Esophagus mucosa (tissue), 1 donor: ENCODE measurements at regions not wholly inside any gene's neighbourhood (a gene's known extent, or its start where the extent isn't known, plus 50 kb on each side); places are given as distances from the start of the nearest gene placed in this dataset.

ENCODE experiments used
- ATAC-seq: fragments of 200-7000 bp; cut with Tn5 transposase; one replicate; pipeline ENCODE4 v1.9.1; 2020
- donor health status: DM: yes; HTN: yes; CAD: no.

DNA sequence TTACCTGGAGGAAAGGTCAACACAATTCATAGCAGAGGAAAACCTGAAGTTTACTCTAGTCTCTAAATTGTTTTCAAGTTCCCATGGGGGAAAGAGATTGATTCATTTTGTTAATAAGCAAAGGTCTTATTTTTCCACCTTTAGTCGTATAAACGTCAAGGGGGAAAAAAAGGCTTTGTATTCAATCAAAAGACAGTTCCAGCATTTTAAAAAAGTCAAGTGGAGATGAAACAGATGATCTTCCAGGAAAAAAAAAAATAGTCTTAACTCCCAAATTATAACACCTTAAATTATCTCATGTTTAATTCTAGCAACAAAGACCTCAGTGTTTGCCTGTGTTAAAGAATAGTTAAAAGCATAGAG lies 140.5 kb downstream of the TOMM20 start:
- no peak for ATAC-seq

DNA sequence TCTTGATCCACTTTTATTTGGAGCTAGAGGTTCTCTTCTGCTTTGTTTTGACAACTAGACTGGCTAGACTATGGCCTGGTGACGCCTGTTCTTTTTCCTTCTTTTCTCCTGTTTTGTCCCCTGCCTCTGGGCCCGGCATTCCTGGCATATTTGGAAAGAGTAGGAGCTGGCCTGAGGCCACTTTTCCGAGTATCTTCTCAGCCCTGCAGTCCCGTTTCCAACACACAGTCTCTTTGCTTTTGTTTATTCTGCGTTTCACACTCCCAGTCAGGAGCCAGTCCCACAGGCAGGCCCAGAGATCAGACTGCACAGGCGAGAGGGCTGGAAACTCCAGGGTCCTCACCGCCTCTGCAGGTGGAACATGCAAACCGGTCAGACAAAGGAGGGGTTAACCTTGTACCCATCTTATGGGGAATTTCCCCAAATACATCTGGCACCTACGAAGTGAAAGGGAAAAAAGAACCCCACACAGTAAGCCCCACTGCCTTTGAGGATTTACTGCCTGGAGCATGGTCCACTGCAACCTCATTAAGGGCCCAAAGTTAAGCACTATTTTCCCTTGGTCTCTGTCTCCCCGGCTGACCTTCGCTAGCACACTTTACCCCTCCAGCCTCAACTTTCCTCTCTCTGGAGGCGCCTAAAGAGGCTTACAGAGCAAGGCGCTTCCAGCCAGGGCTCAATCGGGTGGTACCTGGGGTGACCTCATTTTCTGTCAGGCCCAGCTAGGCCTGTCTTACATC lies 141.1 kb downstream of the TOMM20 start:
- ATAC-seq, result peak; percentile 45

DNA sequence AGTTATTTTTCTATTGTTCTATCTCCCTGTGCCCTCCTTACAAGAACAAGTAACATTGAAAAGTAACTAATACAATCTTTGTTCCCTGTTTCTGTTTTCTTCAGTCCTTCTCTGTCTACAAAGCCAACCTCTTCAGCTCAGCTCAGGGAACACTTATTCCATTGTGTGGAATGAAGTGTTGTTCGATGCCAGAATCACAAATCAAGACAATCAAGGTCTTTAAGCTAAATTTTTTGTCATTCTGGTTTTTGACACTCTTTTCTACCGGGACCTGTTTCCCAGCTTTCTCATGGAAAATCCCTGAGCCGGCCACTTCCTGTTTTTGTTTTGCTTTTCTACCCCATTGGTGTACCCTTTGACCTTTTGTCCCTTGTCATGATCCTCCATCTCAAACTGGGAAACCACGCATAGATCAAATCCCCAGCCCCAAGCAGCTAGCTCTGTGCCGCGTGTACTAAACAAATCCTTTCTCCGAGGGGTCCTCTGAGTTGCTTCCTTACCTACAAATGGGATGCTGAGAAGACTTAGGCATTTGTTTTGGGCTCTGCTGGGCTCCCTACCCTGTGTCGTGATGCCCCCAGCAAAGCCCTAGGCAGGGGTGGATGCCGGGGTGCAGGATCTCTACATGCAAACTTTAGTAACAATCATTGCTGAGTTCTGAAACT lies 141.8 kb downstream of the TOMM20 start:
- ATAC-seq, result no peak

DNA sequence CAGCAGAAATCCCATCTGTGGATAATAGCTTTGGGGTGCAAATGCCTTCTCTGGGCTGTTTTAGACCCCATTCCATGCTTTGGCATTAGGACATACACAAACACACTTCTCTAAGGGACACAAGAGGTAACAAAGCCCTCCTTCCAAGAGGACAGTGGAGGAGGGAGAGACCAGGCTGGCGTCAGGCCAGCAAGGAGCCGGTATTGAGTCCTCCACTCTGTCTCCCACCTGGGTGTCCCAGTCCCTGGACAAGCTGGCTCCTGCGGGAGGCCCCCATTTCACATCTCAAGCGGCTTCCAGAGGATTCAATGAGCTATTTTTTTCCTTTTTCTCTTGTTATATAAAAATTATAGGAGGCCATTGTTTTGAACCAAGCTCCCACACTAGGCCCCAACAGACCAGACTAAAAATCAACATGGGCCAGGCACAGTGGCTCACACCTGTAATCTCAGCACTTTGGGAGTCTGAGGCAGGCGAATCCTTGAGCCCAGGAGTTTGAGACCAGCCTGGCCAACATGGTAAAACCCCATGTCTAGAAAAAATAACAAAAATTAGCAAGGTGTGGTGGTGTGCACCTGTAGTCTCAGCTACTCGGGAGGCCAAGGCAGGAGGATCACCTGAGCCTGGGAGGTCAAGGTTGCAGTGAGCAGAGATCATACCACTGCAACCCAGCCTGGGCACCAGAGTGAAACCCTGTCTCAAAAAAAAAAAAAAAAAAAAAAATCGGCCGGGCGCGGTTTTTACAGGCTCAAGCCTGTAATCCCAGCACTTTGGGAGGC lies 142.9 kb downstream of the TOMM20 start:
- ATAC-seq, result no peak

DNA sequence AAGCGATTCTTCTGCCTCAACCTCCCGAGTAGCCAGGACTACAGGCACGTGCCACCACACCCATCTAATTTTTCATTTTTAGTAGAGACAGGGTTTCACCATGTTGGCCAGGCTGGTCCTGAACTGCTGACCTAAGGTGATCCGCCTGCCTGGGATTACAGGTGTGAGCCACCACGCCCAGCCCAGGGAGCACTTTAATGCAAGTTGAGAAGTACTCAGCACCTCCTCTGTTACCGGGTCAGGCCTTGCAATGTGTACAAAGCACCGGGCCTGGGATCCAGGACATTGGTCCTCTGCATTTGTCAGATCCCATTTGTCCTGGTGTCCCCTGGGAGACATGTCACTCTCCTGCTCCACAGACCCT lies 143.6 kb downstream of the TOMM20 start:
- ATAC-seq, result no peak

DNA sequence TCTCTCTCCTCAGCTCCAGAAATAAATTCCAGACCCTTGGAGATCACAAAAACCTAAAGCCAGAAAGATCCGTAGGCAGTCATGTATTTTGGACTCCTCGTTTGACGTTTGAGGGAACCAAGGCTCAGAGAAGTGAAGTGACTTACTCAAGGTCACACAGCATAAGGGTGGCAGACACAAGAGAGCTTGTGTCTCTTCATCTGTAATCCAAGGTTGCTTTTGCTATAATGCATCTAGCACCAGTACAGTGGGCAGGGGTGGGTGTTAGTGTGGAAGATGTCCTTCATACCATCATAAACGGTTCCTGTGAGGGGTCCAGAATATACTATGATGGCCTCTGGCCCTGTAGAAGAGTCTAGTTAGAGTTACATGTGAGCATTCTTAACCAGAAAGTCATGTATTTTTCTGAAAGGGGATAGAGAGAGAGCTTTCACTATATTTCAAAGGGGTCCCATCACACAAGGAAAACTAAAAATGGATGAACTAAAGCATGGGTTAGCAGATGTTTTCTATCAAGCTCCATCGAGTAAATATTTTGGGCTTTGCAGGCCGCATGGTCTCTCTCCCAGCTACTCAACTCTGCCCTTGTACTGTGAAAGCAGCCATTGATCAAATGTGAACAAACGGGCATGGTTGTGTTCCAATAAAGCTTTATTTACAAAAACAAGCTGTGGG lies 144.9 kb downstream of the TOMM20 start:
- ATAC-seq, result no peak

DNA sequence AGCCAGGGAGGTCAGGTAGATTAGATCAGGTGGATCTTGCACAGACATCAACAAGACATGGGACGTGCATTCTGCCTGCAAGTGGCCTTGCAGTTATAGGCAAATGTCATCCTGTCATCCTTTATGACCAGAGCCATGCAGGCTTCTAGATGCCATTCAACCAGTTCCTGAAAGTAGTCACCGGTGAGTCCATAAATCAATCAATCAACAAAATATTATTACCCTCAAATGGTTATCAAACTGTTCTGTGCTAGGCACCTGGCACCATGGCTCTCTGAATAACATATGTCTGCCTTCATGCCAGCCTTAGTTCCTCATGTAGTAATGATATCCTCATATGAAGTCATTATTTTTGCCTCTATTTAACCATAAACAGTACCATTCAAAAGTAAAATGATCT lies 146.9 kb downstream of the TOMM20 start:
- no peak for ATAC-seq

DNA sequence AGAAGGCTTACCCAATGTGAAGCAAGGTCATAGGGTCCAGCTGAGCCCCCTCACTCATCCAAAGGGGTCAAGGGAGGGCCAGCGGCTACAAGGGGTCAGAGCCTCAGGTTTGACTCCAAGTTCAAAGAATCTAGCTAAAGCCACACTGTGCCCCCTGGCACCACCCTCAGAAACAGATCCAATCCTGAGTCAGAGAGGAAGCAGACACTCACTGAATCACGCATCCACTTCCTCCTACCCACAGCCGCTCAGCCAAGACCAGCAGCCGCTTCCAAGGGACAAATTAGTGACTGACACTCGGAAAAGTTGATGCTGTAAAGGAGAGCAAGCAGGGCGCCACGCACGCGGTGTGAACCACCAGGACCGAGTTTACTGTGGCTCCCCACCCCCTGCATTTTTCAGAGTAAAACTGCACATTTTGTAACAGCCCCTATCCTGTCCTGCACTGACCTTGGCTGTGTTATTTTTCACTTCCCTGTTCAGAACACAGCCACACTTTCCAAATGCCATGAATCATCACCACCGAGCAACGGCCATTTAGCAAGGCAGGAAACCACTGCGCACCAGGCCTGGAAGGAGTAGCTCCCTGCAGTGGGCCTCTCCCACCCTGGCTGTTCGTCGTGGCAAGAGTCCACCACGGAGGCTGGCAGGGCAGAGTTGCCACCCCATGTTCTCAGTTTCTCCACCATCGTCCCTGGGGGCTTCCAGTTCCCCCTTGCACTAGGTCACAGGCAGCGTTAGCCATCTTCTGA lies 147.8 kb downstream of the TOMM20 start:
- peak; percentile 85 for ATAC-seq

DNA sequence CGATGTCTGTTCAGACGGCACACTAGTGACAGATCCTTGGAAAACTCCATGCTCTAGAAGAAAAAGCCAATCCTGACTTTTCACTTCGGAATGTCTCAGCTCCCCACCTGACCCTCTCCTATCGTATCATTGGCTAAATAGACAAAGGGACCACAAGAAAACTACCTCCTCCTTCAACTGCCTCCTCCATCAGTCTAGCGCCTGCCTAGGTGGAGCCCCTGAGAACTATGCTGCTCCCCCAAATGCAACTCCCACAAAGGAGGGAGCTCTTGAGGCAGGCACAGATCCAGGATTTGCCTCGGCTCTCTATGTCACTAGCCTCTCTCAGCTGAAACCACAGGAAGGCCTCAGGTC lies 148.4 kb downstream of the TOMM20 start:
- ATAC-seq, result no peak

DNA sequence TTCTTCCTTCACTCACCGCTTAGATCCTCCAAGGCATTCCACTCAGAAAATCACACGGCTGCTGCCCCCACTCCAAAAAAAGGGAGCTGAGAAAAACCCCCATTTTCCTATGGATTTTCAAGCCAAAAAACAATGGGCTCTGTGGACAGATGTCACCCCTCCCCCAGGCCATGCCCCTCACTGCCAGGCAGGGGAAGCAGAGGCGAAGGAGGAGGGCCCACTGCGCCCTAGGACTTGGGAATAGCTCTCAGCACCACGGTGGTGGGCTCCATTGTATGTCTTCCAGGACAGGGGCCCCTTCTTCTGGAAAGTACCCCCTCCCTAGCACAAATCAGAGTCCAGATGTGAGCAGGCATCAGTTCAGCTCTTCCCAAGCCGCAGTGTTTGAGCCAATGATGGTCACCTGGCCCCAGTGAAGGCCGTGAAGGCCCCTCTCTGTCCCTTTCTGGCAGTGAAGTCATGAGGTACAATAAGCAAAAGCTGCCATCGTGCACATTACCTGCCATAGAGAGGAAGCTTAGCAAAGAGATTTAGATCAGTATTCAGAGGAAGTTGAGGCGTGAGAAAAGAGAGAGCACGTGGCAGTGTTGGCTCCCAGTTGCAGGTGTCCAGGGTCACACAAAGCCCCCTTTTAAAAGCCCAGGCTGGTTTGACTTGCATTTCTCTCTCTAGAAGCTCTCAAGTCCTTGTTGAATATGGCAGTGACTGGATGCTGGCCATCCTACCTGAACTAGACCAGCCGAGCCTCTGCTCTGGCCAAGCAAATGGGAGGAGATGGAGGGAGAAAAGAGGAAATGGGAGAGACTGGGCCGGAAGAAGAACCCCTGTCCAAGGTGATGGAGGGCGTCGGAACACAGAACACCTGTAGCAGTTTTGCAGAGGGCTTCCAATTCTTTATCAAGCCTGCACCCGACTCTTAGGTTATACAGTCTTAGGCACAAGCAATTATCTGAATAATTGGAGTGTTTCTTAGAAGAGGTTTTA lies 149.0 kb downstream of the TOMM20 start:
- ATAC-seq, result no peak

DNA sequence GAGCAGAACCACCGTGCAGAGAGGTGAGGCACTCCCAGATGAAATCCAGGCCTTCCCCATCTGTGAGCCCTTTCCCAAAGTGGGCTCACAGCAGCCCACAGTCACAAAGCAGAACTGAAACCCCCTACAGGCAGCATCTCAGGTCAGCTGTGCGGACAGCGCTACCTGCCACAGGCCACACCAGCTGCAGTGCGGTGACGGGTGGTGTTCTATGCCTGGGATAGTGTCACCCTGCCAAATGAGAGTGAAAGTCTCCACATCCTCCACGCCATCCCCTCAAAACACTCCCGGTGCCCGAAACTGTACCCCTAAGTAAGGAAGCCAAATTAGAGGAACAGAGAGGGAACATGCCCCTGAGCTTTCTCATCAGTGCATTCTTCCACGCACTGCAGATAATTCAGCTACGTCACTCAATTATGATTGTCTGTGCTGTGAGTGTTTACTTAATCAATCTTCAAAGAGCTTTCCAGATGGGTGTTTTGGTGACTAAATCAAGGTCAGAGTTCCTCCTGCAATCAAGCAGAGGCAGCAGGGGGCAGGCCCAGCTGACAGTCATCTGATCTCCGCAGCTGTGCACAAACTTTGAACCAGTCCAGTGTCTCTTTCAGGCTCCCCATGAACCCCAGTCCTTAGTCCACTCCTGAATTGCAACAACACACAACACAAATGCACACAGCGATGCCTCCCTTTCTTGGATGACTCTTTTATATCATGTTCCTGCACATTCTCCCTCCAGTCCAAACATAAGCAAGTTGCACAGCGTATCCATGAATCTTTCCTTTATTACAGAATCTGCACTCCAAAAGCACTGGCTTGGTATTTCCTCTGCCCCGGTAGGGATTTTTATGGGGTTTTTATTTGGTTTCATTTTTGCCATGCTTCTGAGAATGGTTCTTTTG lies 150.0 kb downstream of the TOMM20 start:
- ATAC-seq, result peak; percentile 38

DNA sequence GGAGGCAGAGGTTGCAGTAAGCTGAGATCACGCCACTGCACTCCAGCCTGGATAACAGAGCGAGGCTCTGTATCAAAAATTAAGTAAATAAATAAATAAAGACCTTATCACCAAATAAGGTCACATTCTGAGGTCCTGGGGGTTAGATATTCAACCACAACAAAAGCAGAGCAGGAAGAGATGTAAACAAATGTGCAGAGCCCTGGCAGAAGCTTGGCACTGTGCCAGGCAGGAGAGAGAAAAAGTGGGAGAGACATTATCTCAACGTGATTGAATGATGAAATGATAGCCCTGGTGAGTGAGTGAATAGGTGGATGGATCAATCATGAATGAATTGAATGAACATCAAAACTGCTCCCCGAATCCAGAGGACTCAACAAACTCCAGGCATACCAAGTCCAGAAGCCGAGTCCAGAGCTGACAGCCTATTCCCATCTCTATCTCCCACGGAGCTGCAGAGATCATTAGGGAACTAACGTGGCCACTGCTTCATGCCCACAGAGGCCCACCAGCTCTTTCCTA lies 150.7 kb downstream of the TOMM20 start:
- no peak for ATAC-seq

DNA sequence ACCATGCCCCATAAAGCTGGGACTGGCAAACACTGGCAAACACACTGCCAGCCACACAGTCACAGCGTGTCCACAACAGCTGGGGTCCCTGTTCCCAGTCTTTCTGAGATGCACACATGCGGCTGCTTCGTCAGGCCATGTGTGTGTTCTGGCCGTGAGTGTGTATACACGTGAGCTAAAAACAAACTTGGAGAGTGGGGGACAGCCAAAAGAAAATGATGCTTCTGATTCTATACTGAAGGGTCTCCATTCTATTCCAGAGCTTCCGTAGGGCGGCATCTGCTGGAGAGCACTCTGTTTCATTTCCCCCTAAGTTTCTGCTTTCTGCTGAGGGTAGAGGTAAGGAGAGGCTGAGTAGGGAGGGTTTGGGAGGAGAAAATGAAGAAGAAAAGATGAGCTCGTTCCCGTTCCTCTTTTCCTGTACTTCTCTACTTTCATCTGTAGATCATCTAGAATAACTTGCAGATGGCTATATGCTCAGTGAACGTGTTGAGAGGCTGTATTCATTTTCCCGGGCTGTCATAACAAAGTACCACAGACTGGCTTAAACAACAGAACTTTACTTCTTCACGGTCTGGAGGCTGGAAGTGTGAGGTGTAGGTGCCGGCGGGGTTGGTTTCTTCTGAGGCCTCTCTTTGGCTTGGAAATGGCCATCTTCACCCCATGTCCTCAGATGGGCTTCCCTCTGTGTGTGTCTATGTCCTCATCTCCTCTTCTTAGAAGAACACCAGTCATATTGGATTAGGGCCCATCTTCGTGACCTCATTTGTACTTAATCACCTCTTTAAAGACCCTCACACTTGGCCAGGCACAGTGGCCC lies 151.6 kb downstream of the TOMM20 start:
- ATAC-seq, result no peak

DNA sequence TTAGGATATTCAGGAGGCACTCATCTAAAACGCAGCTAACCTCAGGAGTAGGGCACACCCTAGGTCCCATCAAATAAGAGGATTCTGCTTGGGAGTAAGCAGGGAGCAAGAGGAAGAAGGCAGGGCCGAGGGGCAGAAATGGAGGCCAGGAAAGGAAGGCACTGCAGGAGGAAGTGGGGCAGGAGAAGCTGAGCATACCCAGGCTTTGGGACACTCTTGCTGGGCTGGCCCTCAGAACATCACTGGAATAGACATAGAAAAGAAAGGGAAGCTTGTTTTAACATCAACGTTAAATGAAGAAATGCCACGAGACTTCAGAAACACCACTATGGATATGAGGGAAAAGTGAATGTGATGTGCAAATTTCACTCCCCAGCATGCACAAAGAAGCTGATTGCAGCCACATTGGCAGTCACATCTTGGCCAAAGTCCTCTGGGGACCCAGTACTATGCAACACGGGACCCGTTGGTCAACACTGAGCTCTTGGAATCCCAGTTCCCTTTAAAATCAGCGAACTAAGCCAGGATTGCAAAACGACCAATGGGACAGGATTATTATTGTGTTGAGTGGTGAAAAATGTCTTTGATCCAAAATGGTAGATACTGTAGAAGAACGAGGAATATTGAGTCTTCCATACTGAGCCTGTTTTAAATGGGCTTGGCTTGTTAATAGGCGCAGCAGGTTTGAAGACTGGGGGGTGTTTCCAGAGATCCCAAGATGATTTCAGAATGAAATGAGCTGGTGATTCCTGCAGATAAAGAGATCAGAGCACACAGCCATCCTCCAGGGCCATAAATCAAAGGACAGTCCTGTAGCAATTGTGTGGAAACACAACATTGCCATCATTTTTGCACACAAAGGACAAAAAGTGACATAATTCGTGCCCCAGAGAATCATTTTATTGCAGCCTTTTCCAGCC lies 152.4 kb downstream of the TOMM20 start:
- ATAC-seq, result no peak

DNA sequence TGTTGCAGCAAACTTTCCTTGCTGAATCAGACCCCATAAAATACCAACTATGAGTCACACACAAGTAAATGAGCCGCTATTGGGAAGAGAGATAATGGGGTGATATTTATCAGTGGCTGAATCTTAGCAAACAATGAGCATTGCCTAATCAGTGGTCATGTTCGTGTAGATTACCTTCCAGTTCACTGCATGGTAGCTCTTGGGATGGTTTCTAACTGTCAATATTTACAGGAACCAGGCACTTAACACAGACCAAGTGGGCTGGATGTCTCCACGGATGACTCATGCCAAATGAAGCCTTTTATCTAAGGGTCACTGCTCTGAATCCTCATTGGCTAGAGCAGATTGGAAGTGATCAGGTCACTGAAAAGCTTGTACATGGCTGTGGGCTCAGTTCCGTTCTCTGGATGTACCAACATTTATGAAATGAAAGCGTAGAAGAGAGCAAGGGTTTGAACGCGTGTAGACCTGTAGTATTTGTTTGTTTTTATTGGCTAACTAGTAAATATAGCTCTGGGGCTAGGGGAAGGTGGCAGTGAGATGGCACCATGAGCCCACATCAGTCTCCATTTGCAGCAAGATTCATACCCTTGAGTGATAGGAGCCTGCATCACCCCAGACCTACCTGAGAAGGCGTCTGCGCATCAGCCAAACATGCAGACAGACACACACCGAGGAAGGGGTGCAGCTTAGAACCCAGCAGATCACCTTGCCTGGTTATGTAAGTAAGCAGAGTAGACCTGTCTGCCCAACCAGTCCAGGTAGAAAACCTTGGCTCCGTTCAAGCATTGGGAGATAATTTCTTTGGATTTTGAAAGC lies 153.3 kb downstream of the TOMM20 start:
- peak; percentile 7 for ATAC-seq

DNA sequence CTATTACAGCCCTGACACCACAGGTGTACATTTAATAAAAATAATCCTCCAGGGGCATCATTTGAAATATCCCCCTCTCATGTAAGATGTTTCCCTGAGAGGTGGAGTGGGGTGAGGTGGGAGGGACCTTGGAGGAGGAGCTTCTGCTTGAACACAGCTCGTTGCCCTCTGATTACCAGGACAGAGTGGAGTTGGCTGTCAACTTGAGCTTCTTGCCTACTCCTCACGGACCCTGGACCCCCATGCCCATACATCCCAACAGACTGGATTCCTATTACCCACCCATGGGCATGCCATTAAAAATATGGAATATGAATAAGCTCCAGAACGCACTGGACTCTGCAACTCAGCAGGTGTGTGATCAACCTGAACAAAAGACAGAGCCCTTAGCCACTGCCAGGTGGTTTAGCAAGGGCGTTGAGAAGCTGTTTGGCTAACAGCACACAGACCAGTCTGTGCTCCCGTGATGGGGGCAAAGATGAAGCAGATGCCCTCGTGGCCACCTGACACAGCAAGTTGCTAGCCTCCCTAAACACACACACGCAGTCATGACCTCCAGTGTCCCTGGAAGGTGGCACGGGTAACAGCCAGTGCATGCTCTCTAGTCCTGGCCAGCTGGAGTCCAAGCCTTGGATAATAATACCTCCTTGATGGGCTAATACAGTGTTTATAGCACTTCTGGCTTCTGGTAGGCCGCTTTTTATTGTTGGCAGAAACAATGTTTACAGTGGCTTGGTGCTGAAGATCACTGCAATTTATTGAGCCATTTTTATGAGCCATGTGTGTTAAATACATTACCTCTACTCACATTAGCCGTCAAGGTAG lies 155.0 kb downstream of the TOMM20 start:
- ATAC-seq, result no peak
